Spinal cord (tissue), 9 donors: ENCODE measurements at regions not wholly inside any gene's neighbourhood (a gene's known extent, or its start where the extent isn't known, plus 50 kb on each side); places are given as distances from the start of the nearest gene placed in this dataset.

Experiments
- DNase-seq, 6 donors: peaks; one replicate each; pipeline versions ENCODE4 v3.0.0 to v3.0.0-alpha.2; 2013 to 2015; ENCODE audit warnings: low spot score in 6 of 6, low read depth in 4 of 6
- H3K27ac ChIP-seq: one replicate; pipeline ENCODE4 v1.5.1; 2013; ENCODE audit warnings: low read depth, low read length, control low read depth
- H3K27me3 ChIP-seq: one replicate; pipeline ENCODE4 v1.6.1; 2013; ENCODE audit warnings: low read length; ENCODE audit not compliant: control insufficient read depth, insufficient read depth
- H3K36me3 ChIP-seq: one replicate; pipeline ENCODE4 v1.6.1; 2013; ENCODE audit warnings: low read length; ENCODE audit not compliant: control insufficient read depth, insufficient read depth
- H3K4me1 ChIP-seq: one replicate; pipeline ENCODE4 v1.6.1; 2013; ENCODE audit warnings: low read length; ENCODE audit not compliant: control insufficient read depth, insufficient read depth
- H3K4me3 ChIP-seq: one replicate; pipeline ENCODE4 v1.5.1; 2013; ENCODE audit warnings: low read depth, low read length, control low read depth
- H3K9me3 ChIP-seq: one replicate; pipeline ENCODE4 v1.6.1; 2013; ENCODE audit warnings: low read length; ENCODE audit not compliant: control insufficient read depth, insufficient read depth
- WGBS: methylation state at CpG from one replicate; pipeline ENCODE4 v1.1.5; 2013; ENCODE audit warnings: missing lambda C conversion rate; ENCODE audit not compliant: insufficient coverage; 5-methylcytosine and 5-hydroxymethylcytosine counted together
- donor health status: healthy.

DNA sequence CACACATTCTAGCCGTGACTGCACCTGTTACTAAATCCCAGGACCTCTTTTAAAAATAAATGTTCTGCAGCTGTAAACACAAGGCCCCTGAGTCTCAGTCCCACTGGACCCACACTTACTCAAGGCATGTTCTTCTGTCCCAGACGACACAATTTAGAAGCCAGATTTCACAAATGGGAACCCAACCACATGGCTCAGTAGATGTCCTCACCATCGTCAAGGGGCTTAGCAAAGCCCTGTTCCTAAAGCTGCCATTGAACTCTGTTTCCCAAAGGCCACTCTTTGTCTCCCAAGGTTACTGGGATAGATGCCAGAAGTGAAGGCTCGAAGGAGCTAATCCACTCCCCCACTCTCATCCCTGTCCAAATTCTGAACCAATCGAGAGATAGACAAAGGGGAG, 301.0 kb downstream of the GALR1 start:
- H3K27ac ChIP-seq = no peak overlapping the region
- H3K27me3 ChIP-seq = no peaks in the 10 kb centered on the region
- no peaks in the 10 kb centered on the region for H3K36me3 ChIP-seq
- no peaks in the 10 kb centered on the region for H3K4me1 ChIP-seq
- no peak overlapping the region for H3K4me3 ChIP-seq
- 84% methylated on average over 3 of the region's 5 CpGs for WGBS
- no peaks in the 10 kb centered on the region for H3K9me3 ChIP-seq
- DNase-seq = peak in 1 of 6 donors; percentile 42

DNA sequence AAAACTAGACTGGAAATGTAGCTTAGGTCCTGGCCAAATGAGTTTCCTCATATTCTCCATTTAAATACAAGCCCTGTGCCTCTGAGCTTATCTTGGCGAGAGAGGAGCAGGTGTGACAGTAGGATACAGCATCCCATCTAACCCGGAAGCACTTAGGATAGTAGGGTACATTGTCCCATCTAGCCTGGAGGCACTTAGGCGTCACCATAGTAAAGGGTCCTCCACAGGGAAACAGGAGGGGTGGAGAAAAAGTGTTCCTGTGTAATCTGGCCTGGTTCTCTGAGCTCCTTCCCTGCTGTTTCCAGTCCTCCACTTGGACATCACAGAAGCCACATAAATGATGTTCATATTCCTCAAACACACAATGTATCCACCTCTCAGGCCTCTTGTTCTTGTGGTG, 301.4 kb downstream of the GALR1 start:
- no peaks in the 10 kb centered on the region for H3K36me3 ChIP-seq
- no peak overlapping the region for H3K4me3 ChIP-seq
- DNase-seq = peak in 1 of 6 donors; percentile 6
- no peak overlapping the region for H3K27ac ChIP-seq
- H3K9me3 ChIP-seq = no peaks in the 10 kb centered on the region
- no peaks in the 10 kb centered on the region for H3K4me1 ChIP-seq
- no peaks in the 10 kb centered on the region for H3K27me3 ChIP-seq
- WGBS = 80% methylated on average over 1 of the region's 3 CpGs

DNA sequence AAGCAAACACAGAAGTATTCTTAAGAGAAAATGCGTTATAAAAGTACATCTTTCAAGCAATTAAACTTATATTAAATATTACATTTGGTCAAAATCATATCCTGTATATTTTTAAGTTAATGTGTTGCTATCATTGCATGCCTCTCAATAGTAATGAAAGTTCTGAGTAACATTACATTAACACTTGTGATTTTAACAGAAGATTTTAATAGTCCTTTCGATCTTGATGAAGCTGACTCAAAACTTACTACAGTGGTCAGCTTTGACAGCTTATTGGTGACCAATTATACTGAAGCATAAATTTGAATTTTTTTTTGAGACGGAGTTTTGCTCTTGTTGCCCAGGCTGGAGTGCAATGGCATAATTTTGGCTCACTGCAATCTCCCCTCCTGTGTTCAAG, 303.3 kb downstream of the GALR1 start:
- Histone ChIP-seq H3K4me3 (no peak overlapping the region), H3K4me1 (no peaks in the 10 kb centered on the region), H3K9me3 (no peaks in the 10 kb centered on the region), H3K36me3 (no peaks in the 10 kb centered on the region), H3K27ac (no peak overlapping the region), H3K27me3 (no peaks in the 10 kb centered on the region)
- no peak for DNase-seq
- WGBS = 100% methylated on average over 1 of the region's 3 CpGs

DNA sequence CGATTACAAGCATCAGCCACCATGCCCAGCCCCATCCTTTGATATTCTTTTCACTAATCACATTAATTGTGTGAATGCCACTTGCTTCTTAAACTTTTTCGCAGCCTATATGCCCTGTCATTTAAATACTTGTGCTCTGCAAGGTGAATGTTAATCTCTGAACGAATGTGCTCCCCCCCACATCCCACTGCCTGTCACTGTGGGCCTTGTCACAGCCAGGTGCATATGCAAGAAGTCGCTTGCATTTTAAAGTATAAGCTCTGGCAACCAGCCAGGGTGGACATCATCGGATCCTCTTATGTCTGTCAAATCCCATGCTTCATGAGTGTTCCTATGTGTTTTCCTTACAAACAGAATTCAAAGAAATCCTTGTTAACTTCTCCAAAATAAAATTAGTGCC, 304.4 kb downstream of the GALR1 start:
- H3K9me3 ChIP-seq = no peaks in the 10 kb centered on the region
- H3K36me3 ChIP-seq = no peaks in the 10 kb centered on the region
- DNase-seq = no peak
- H3K27ac ChIP-seq = no peak overlapping the region
- H3K4me3 ChIP-seq = no peak overlapping the region
- H3K27me3 ChIP-seq = no peaks in the 10 kb centered on the region
- 89% methylated on average over 4 of the region's 5 CpGs for WGBS
- H3K4me1 ChIP-seq = no peaks in the 10 kb centered on the region

DNA sequence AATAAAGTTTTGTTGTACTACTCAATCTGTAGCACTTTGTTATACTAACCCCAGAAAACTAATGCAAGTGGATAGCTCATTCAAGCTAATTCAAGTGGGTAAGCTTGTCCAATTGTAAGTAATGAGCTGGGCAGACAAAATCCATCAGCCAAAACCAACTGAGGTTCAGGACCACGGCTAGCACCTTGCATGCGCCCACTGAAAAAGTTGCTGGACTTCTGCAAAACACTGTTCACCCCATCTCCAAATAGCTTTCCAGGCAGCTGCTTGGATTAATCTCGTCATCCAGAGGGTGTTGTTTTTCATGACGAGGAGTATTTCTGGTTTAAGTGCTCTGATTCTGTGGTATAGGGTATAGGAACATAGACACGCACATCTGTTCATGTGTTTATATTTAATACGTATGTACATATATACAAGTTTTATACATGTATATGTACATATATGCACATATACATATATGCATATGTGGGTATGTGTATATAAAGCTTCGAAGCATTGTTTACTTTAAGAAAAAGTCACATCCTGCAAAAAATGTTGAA, 307.5 kb downstream of the GALR1 start:
- H3K36me3 ChIP-seq = no peaks in the 10 kb centered on the region
- no peaks in the 10 kb centered on the region for H3K4me1 ChIP-seq
- H3K4me3 ChIP-seq = no peak overlapping the region
- 33% methylated on average over 1 of the region's 7 CpGs for WGBS
- no peaks in the 10 kb centered on the region for H3K27me3 ChIP-seq
- no peaks in the 10 kb centered on the region for H3K9me3 ChIP-seq
- DNase-seq = peak in 1 of 6 donors; percentile 48
- no peak overlapping the region for H3K27ac ChIP-seq

DNA sequence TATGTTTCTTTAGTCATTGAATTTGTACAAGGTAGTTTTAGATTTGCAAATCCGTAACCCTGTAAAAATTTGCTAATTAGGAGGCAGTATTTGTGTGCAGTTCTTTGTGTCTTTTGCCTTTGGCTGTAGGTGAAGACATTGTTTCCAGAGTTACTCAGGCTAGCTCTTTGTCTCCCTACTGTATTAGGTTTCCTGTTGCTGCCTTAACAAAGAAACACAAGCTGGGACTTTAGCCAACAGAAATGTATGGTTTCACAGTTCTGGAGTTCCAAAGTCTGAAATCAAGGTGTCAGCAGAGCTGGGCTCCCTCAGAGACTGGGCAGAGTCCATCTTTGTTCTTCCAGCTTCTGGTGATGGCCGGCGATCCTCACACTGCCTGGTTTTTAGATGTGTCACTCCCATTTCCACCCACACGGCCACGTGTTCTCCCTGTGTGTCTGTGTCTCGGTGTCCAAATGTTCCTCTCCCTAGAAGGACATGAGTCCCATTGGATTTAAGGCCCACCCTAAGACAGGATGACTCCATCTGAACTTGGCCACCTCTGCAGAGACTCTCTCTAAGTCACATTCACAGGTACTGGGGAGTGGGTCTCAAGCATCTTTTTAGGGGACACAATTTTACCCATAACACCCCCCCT, 309.7 kb downstream of the GALR1 start:
- H3K36me3 ChIP-seq = no peaks in the 10 kb centered on the region
- H3K27me3 ChIP-seq = no peaks in the 10 kb centered on the region
- DNase-seq = no peak
- WGBS = 91% methylated on average over 5 of the region's 6 CpGs
- H3K4me3 ChIP-seq = no peak overlapping the region
- H3K9me3 ChIP-seq = no peaks in the 10 kb centered on the region
- no peaks in the 10 kb centered on the region for H3K4me1 ChIP-seq
- no peak overlapping the region for H3K27ac ChIP-seq

DNA sequence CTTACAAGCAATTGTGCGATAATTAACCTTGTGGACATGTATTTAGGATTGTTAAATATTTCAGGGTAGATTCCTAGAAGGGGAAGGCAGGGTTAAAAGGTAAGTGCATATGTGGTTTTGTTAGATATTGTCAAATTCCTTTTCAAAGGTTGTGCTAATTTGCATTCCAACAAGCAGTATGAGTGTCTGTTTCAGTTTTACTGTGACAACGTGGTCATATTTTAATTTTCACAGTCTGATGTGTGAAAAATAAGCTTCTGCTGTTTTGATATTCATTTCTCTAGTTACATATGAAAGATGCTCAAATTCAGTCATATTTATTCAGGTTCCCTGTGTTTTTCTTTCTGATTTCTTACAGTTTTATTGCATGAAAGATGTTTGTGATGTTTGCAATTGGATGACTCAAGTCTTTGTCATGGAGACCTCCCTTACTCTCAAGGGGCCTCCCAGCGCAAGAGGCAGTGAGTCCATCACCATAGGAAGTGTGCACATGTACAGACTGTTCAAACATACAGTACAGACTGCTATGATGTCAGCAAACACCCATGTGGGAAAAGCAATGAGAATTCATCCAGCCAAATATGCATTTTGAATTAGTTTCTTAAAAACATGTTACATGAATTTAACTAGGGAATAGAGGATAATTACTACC, 310.8 kb downstream of the GALR1 start:
- Histone ChIP-seq H3K4me1 (no peaks in the 10 kb centered on the region), H3K4me3 (no peak overlapping the region), H3K36me3 (no peaks in the 10 kb centered on the region), H3K27me3 (no peaks in the 10 kb centered on the region), H3K9me3 (no peaks in the 10 kb centered on the region), H3K27ac (no peak overlapping the region)
- peak in 2 of 6 donors; percentile 24 to 52 for DNase-seq
- 50% methylated on average over 1 of the region's 3 CpGs for WGBS

DNA sequence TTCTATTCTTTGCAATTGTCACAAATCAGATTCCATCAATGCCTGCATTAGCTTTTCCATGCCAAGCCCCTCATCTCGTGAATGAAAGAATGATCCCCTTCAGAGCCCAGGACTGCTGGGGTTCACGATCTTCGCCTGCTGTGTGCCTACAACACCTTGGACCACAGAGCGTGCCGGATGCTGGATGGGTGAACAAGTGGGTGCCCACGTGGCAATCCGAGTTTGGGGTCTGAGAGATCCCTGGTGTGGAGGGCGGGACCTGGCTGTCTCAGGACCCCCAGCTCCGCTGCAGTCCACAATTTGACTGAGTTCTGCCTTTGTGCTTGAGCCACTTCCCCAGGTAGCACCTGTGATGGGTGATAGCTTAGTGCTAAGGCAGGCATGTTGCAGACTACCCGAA, 317.0 kb downstream of the GALR1 start:
- no peak overlapping the region for H3K27ac ChIP-seq
- H3K4me3 ChIP-seq = no peak overlapping the region
- H3K9me3 ChIP-seq = peaks cover 1% of the 10 kb centered on the region
- WGBS = 96% methylated on average over 9 of the region's 10 CpGs
- no peaks in the 10 kb centered on the region for H3K4me1 ChIP-seq
- H3K36me3 ChIP-seq = no peaks in the 10 kb centered on the region
- no peaks in the 10 kb centered on the region for H3K27me3 ChIP-seq
- DNase-seq = no peak

DNA sequence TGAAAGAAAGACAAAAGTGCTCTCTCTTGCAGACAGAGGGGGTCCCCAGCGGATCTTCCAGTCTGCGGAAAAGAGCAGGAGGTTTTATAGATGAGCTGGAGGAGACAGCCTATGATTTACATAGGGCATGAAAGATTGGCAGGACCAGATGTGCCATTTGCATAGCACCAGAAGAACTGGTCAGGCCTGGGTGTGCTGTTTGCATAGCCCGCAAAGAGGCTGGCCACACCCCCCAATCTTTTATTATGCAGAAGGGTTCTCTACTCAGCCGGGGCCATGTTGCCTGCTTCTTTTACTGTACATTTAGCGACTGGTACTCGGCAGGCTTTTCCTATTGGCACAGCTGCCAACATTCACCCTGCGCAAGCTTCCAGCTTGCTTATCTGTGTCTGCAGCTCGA, 317.6 kb downstream of the GALR1 start:
- Histone ChIP-seq H3K4me3 (no peak overlapping the region), H3K27ac (no peak overlapping the region), H3K9me3 (peaks cover 1% of the 10 kb centered on the region), H3K27me3 (no peaks in the 10 kb centered on the region), H3K36me3 (no peaks in the 10 kb centered on the region), H3K4me1 (peaks cover 3% of the 10 kb centered on the region)
- peak in 2 of 6 donors; percentile 47 to 50 for DNase-seq
- WGBS = 37% methylated on average over 5 of the region's 8 CpGs

DNA sequence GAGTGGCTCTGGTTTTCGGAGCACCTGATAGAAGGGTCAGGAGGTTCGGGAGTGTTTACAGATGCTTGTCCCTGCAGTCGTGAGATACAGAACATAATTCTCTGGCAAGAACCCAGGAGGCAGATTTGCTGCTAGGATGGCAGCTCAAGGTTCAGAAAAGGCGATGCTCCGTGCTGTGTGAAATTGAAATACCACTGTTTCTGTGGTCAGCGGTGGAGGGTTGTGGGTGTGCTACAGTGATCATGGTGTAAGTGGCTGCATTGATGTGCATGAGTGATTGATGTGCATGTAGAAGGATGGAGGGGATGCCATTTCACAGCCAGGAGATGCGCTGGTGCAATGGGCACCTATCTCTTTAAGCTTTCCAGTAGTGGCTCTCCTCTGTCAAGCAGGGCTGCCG, 322.1 kb downstream of the GALR1 start:
- H3K4me3 ChIP-seq = no peak overlapping the region
- H3K4me1 ChIP-seq = peaks cover 11% of the 10 kb centered on the region
- peaks cover 1% of the 10 kb centered on the region for H3K9me3 ChIP-seq
- no peak overlapping the region for H3K27ac ChIP-seq
- DNase-seq = no peak
- H3K27me3 ChIP-seq = no peaks in the 10 kb centered on the region
- WGBS = 92% methylated on average over 8 of the region's 8 CpGs
- H3K36me3 ChIP-seq = no peaks in the 10 kb centered on the region
